Nephron progenitor cell (in vitro differentiated cells): ENCODE measurements at regions not wholly inside any gene's neighbourhood (a gene's known extent, or its start where the extent isn't known, plus 50 kb on each side); places are given as distances from the start of the nearest gene placed in this dataset.

Experiments used
- DNase-seq: peaks from one replicate; pipeline ENCODE4 v3.0.0; 2021
- H3K27ac Mint-ChIP-seq: 2 replicates; pipeline ENCODE4 v1.8.0; 2021; ENCODE audit warnings: mild to moderate bottlenecking, moderate library complexity, mixed read lengths
- H3K27me3 Mint-ChIP-seq: 2 replicates; pipeline ENCODE4 v1.8.0; 2021; ENCODE audit warnings: mild to moderate bottlenecking, low read depth, mixed read lengths; ENCODE audit not compliant: poor library complexity
- H3K36me3 Mint-ChIP-seq: 2 replicates; pipeline ENCODE4 v1.8.0; 2021; ENCODE audit warnings: low read depth, mixed read lengths
- H3K4me1 Mint-ChIP-seq: 2 replicates; pipeline ENCODE4 v1.8.0; 2021; ENCODE audit warnings: mixed read lengths
- H3K4me3 Mint-ChIP-seq: 2 replicates; pipeline ENCODE4 v1.8.0; 2021; ENCODE audit warnings: mild to moderate bottlenecking, moderate library complexity, mixed read lengths
- H3K9me3 Mint-ChIP-seq: 2 replicates; pipeline ENCODE4 v1.8.0; 2021; ENCODE audit warnings: mild to moderate bottlenecking, moderate library complexity, mixed read lengths
- CTCF ChIP-seq: fragments of 200-600 bp; sonication (generic); IDR thresholded peaks from 2 replicates; pipeline ENCODE4 v1.5.0; 2021; ENCODE audit warnings: antibody characterized with exemption

- Mint-ChIP-seq H3K9me3 (no peaks in the 10 kb centered on the region), H3K27me3 (no peaks in the 10 kb centered on the region), H3K4me3 (no peak overlapping the region), H3K36me3 (no peaks in the 10 kb centered on the region), H3K27ac (no peak overlapping the region), H3K4me1 (no peaks in the 10 kb centered on the region)
- no peak for DNase-seq
- TF ChIP-seq CTCF: no peak
Observed at GRCh38 chr2:139194546-139194945, 414.4 kb upstream of the NXPH2 start.

- Mint-ChIP-seq H3K27ac (no peak overlapping the region), H3K4me1 (no peaks in the 10 kb centered on the region), H3K4me3 (no peak overlapping the region), H3K36me3 (no peaks in the 10 kb centered on the region), H3K27me3 (no peaks in the 10 kb centered on the region), H3K9me3 (no peaks in the 10 kb centered on the region)
- no peak for DNase-seq
- no peak for TF ChIP-seq CTCF
Observed at GRCh38 chr2:139177041-139177440, 396.9 kb upstream of the NXPH2 start.

- Mint-ChIP-seq H3K9me3 (no peaks in the 10 kb centered on the region), H3K4me3 (no peak overlapping the region), H3K36me3 (no peaks in the 10 kb centered on the region), H3K27me3 (no peaks in the 10 kb centered on the region), H3K4me1 (no peaks in the 10 kb centered on the region), H3K27ac (no peak overlapping the region)
- TF ChIP-seq CTCF: no peak
- no peak for DNase-seq
Observed at GRCh38 chr2:139175510-139175909, 395.3 kb upstream of the NXPH2 start.

- no peak for DNase-seq
- no peaks in the 10 kb centered on the region for H3K9me3 Mint-ChIP-seq
- H3K4me1 Mint-ChIP-seq: no peaks in the 10 kb centered on the region
- no peak overlapping the region for H3K27ac Mint-ChIP-seq
- no peaks in the 10 kb centered on the region for H3K36me3 Mint-ChIP-seq
- no peaks in the 10 kb centered on the region for H3K27me3 Mint-ChIP-seq
- no peak for TF ChIP-seq CTCF
- H3K4me3 Mint-ChIP-seq: no peak overlapping the region
Observed at GRCh38 chr2:139170406-139170805, 390.2 kb upstream of the NXPH2 start.

- no peak for DNase-seq
- Mint-ChIP-seq H3K27ac (no peak overlapping the region), H3K4me1 (no peaks in the 10 kb centered on the region), H3K27me3 (no peaks in the 10 kb centered on the region), H3K4me3 (no peak overlapping the region), H3K9me3 (no peaks in the 10 kb centered on the region), H3K36me3 (no peaks in the 10 kb centered on the region)
- no peak for TF ChIP-seq CTCF
Observed at GRCh38 chr2:139165601-139166000, 385.4 kb upstream of the NXPH2 start.

- Mint-ChIP-seq H3K27ac (no peak overlapping the region), H3K27me3 (no peaks in the 10 kb centered on the region), H3K36me3 (no peaks in the 10 kb centered on the region), H3K4me3 (no peak overlapping the region), H3K4me1 (no peaks in the 10 kb centered on the region), H3K9me3 (no peaks in the 10 kb centered on the region)
- DNase-seq: no peak
- TF ChIP-seq CTCF: no peak
Observed at GRCh38 chr2:139165041-139165440, 384.9 kb upstream of the NXPH2 start.
